Gastrocnemius medialis (tissue), 4 donors: ENCODE measurements at regions not wholly inside any gene's neighbourhood (a gene's known extent, or its start where the extent isn't known, plus 50 kb on each side); places are given as distances from the start of the nearest gene placed in this dataset.

Experiments used
- CTCF ChIP-seq, 5 experiments: fragments of 450-650 bp in 3 of 5; fragments of 200-600 bp in 2 of 5; sonication (generic) in 2 of 5; IDR thresholded peaks in 4 of 5; conservative IDR thresholded peaks in 1 of 5; 1 replicate in 4 of 5; 2 replicates in 1 of 5; pipeline ENCODE4 v1.5.1; 2016 to 2019; ENCODE audit warnings: antibody characterized with exemption in 5 of 5, mild to moderate bottlenecking in 3 of 5, moderate library complexity in 3 of 5
- POLR2A ChIP-seq, 2 donors: fragments of 450-650 bp; IDR thresholded peaks; one replicate each; pipeline ENCODE4 v1.6.1; 2017; ENCODE audit warnings: antibody characterized with exemption in 2 of 2, mild to moderate bottlenecking in 2 of 2, moderate library complexity in 2 of 2

GRCh38 chr5:173730632-173731298 is 114.3 kb upstream of the BOD1 start:
- no peak for TF ChIP-seq POLR2A (IDR thresholded peaks at IDR 0.05)
- no peak for TF ChIP-seq CTCF (IDR thresholded peaks at IDR 0.05 in 4 of 5, conservative IDR thresholded peaks at IDR 0.05 in 1 of 5)
